Stimulated activated CD8-positive, alpha-beta memory T cell treated with anti-CD3 and anti-CD28 coated beads, Interleukin-7, amount 100 ng/mL, for 4 hours (primary cell): ENCODE measurements at regions not wholly inside any gene's neighbourhood (a gene's known extent, or its start where the extent isn't known, plus 50 kb on each side); places are given as distances from the start of the nearest gene placed in this dataset.

ENCODE experiments used
- DNase-seq, 2 donors: peaks; one replicate each; pipeline ENCODE4 v3.0.0-alpha.2; 2020; ENCODE audit warnings: low read depth in 2 of 2

- DNase-seq, result no peak
These were observed 101.0 kb downstream of the HRH4 start for GRCh38 chr18:24561369-24561965.

- no peak for DNase-seq
These were observed 106.8 kb downstream of the HRH4 start for GRCh38 chr18:24567199-24567598.

GRCh38 chr18:24570716-24571115, 110.3 kb downstream of the HRH4 start:
- DNase-seq, result no peak

- DNase-seq, result no peak
These were observed 122.3 kb downstream of the HRH4 start for GRCh38 chr18:24582771-24583170.

GRCh38 chr18:24584205-24584604, 123.8 kb downstream of the HRH4 start:
- DNase-seq, result no peak

- DNase-seq, result no peak
These were observed 124.4 kb downstream of the HRH4 start for GRCh38 chr18:24584813-24585212.

GRCh38 chr18:24585996-24586566, 125.6 kb downstream of the HRH4 start:
- no peak for DNase-seq

GRCh38 chr18:24586662-24587360, 126.4 kb downstream of the HRH4 start:
- DNase-seq, result no peak

- DNase-seq, result no peak
These were observed 128.0 kb downstream of the HRH4 start for GRCh38 chr18:24588440-24588839.

- DNase-seq, result no peak
These were observed 130.5 kb downstream of the HRH4 start for GRCh38 chr18:24590946-24591345.

- DNase-seq, result no peak
These were observed 133.0 kb downstream of the HRH4 start for GRCh38 chr18:24593401-24593800.

- no peak for DNase-seq
These were observed 133.4 kb downstream of the HRH4 start for GRCh38 chr18:24593886-24594285.

GRCh38 chr18:24595561-24596031, 135.2 kb downstream of the HRH4 start:
- no peak for DNase-seq

- DNase-seq, result no peak
These were observed 139.7 kb downstream of the HRH4 start for GRCh38 chr18:24600076-24600654.

GRCh38 chr18:24601585-24601984, 141.1 kb downstream of the HRH4 start:
- no peak for DNase-seq

GRCh38 chr18:24602201-24602600, 141.8 kb downstream of the HRH4 start:
- DNase-seq, result no peak

- DNase-seq, result no peak
These were observed 142.7 kb downstream of the HRH4 start for GRCh38 chr18:24603151-24603550.

- no peak for DNase-seq
These were observed 145.0 kb downstream of the HRH4 start for GRCh38 chr18:24605444-24605843.

- no peak for DNase-seq
These were observed 148.8 kb downstream of the HRH4 start for GRCh38 chr18:24609254-24609653.

GRCh38 chr18:24611075-24611474, 150.6 kb downstream of the HRH4 start:
- no peak for DNase-seq

- DNase-seq, result no peak
These were observed 153.6 kb downstream of the HRH4 start for GRCh38 chr18:24613896-24614640.

- DNase-seq, result no peak
These were observed 156.2 kb downstream of the HRH4 start for GRCh38 chr18:24616653-24617052.
